Mesenchymal stem cell (in vitro differentiated cells and primary cell): ENCODE measurements at regions not wholly inside any gene's neighbourhood (a gene's known extent, or its start where the extent isn't known, plus 50 kb on each side); places are given as distances from the start of the nearest gene placed in this dataset.

Experiments used
- DNase-seq: peaks from one replicate; pipeline ENCODE4 v3.0.0-alpha.2; 2013
- H2AFZ ChIP-seq: one replicate; pipeline ENCODE4 v1.6.1; 2013; ENCODE audit warnings: low read depth, mild to moderate bottlenecking, control low read depth, inconsistent platforms, low read length, moderate library complexity
- H2AK5ac ChIP-seq: 2 replicates; pipeline ENCODE4 v1.6.1; 2013; ENCODE audit warnings: low read length, moderate library complexity, mild to moderate bottlenecking, inconsistent platforms; ENCODE audit not compliant: severe bottlenecking
- H2BK120ac ChIP-seq: one replicate; pipeline ENCODE4 v1.6.1; 2013; ENCODE audit warnings: low read depth, mild to moderate bottlenecking, inconsistent platforms, low read length, moderate library complexity
- H2BK12ac ChIP-seq, 2 experiments: one replicate each; pipeline ENCODE4 v1.6.1; 2013; ENCODE audit warnings: inconsistent platforms in 2 of 2, low read length in 2 of 2, mild to moderate bottlenecking in 2 of 2, moderate library complexity in 2 of 2, control low read depth in 1 of 2
- H2BK15ac ChIP-seq: one replicate; pipeline ENCODE4 v1.6.1; 2013; ENCODE audit warnings: mild to moderate bottlenecking, low read depth, inconsistent platforms; ENCODE audit not compliant: poor library complexity, severe bottlenecking
- H2BK5ac ChIP-seq: 2 replicates; pipeline ENCODE4 v1.6.1; 2013; ENCODE audit warnings: low read depth, mild to moderate bottlenecking, low read length, control low read depth, inconsistent platforms; ENCODE audit not compliant: poor library complexity, severe bottlenecking
- H3K14ac ChIP-seq, 2 experiments: one replicate each; pipeline ENCODE4 v1.6.1; 2013; ENCODE audit warnings: inconsistent platforms in 2 of 2, low read length in 2 of 2, control low read depth in 1 of 2, mild to moderate bottlenecking in 1 of 2, moderate library complexity in 1 of 2
- H3K18ac ChIP-seq, 2 experiments: one replicate each; pipeline ENCODE4 v1.6.1; 2013; ENCODE audit warnings: inconsistent platforms in 2 of 2, low read length in 2 of 2, control low read depth in 1 of 2, low read depth in 1 of 2, mild to moderate bottlenecking in 1 of 2
- H3K23ac ChIP-seq, 2 experiments: one replicate each; pipeline ENCODE4 v1.6.1; 2013; ENCODE audit warnings: inconsistent platforms in 2 of 2, low read length in 2 of 2, mild to moderate bottlenecking in 2 of 2, moderate library complexity in 2 of 2, control low read depth in 1 of 2
- H3K27ac ChIP-seq: 2 replicates; pipeline ENCODE4 v1.5.1; 2013; ENCODE audit warnings: mild to moderate bottlenecking, moderate library complexity, low read length, control low read depth, inconsistent platforms; ENCODE audit not compliant: poor library complexity, severe bottlenecking
- H3K27me3 ChIP-seq, 2 experiments: 2 replicates each; pipeline versions ENCODE4 v1.6.1 to v1.7.0; 2013; ENCODE audit warnings: low read length in 2 of 2, mild to moderate bottlenecking in 2 of 2, moderate library complexity in 2 of 2, control low read depth in 1 of 2, inconsistent platforms in 1 of 2; ENCODE audit not compliant: control insufficient read depth in 1 of 2, insufficient read depth in 1 of 2
- H3K36me3 ChIP-seq, 2 experiments: 2 replicates each; pipeline versions ENCODE4 v1.6.1 to v1.7.0; 2013; ENCODE audit warnings: low read length in 2 of 2, control low read depth in 1 of 2, inconsistent platforms in 1 of 2, low read depth in 1 of 2, mild to moderate bottlenecking in 1 of 2; ENCODE audit not compliant: insufficient read depth in 2 of 2, control insufficient read depth in 1 of 2
- H3K4ac ChIP-seq, 2 experiments: one replicate each; pipeline ENCODE4 v1.6.1; 2013; ENCODE audit warnings: inconsistent platforms in 2 of 2, low read length in 2 of 2, mild to moderate bottlenecking in 2 of 2, moderate library complexity in 2 of 2, control low read depth in 1 of 2, low read depth in 1 of 2
- H3K4me1 ChIP-seq: 2 replicates; pipeline ENCODE4 v1.6.1; 2013; ENCODE audit warnings: low read depth, low read length, control low read depth; ENCODE audit not compliant: control insufficient read depth, insufficient read depth
- H3K4me2 ChIP-seq: 2 replicates; pipeline ENCODE4 v1.6.1; 2013; ENCODE audit warnings: low read length, mild to moderate bottlenecking, inconsistent platforms; ENCODE audit not compliant: poor library complexity, severe bottlenecking
- H3K4me3 ChIP-seq, 2 experiments: 2 replicates each; pipeline versions ENCODE4 v1.5.1 to v1.7.0; 2013; ENCODE audit warnings: low read length in 2 of 2, mild to moderate bottlenecking in 2 of 2, control low read depth in 1 of 2, low read depth in 1 of 2; ENCODE audit not compliant: insufficient read depth in 1 of 2
- H3K79me1 ChIP-seq: replicated peaks from 2 replicates; pipeline ENCODE4 v1.6.1; 2013; ENCODE audit warnings: mild to moderate bottlenecking, control low read depth, low read length, inconsistent platforms; ENCODE audit not compliant: poor library complexity, severe bottlenecking
- H3K9ac ChIP-seq: 2 replicates; pipeline ENCODE4 v1.7.0; 2013; ENCODE audit warnings: mild to moderate bottlenecking, low read length, moderate library complexity
- H3K9me3 ChIP-seq: 2 replicates; pipeline ENCODE4 v1.7.0; 2013; ENCODE audit warnings: mild to moderate bottlenecking, low read length; ENCODE audit not compliant: control insufficient read depth
- H4K8ac ChIP-seq: one replicate; pipeline ENCODE4 v1.6.1; 2013; ENCODE audit warnings: inconsistent platforms, mild to moderate bottlenecking, low read length, moderate library complexity
- H4K91ac ChIP-seq: one replicate; pipeline ENCODE4 v1.6.1; 2013; ENCODE audit warnings: mild to moderate bottlenecking, low read length, inconsistent platforms
- WGBS: methylation state at CpG from one replicate; pipeline ENCODE4 v1.1.7; 2013; ENCODE audit warnings: mixed read lengths; 5-methylcytosine and 5-hydroxymethylcytosine counted together

- Histone ChIP-seq H3K27ac (no peak overlapping the region), H2BK12ac (no peak overlapping the region), H2AFZ (no peak overlapping the region), H3K4ac (no peak overlapping the region), H3K4me3 (no peak overlapping the region), H2BK15ac (no peak overlapping the region), H2BK5ac (no peak overlapping the region), H3K9me3 (no peaks in the 10 kb centered on the region), H3K4me1 (no peaks in the 10 kb centered on the region), H3K9ac (no peak overlapping the region), H2BK120ac (no peak overlapping the region), H3K36me3 (no peaks in the 10 kb centered on the region), H2AK5ac (no peak overlapping the region), H3K27me3 (no peaks in the 10 kb centered on the region), H3K23ac (no peak overlapping the region), H3K4me2 (no peak overlapping the region), H3K18ac (no peak overlapping the region), H3K79me1 (no peaks in the 10 kb centered on the region), H3K14ac (no peak overlapping the region), H4K8ac (no peak overlapping the region), H4K91ac (no peak overlapping the region)
- WGBS, result 80% methylated on average over 1 of the region's 1 CpG
- DNase-seq, result no peak
These were observed 1169.2 kb downstream of the OTOL1 start for GRCh38 chr3:162665684-162666391.

GRCh38 chr3:162666835-162667234 lies 1170.2 kb downstream of the OTOL1 start:
- Histone ChIP-seq H3K27me3 (no peaks in the 10 kb centered on the region), H3K4me1 (no peaks in the 10 kb centered on the region), H3K27ac (no peak overlapping the region), H3K9me3 (no peaks in the 10 kb centered on the region), H3K23ac (no peak overlapping the region), H2BK15ac (no peak overlapping the region), H2AFZ (no peak overlapping the region), H4K91ac (no peak overlapping the region), H3K14ac (no peak overlapping the region), H2AK5ac (no peak overlapping the region), H2BK120ac (no peak overlapping the region), H3K18ac (no peak overlapping the region), H3K4me2 (no peak overlapping the region), H3K9ac (no peak overlapping the region), H2BK12ac (peak overlapping the region in 1 of 2 experiments; percentile 53), H2BK5ac (no peak overlapping the region), H3K36me3 (no peaks in the 10 kb centered on the region), H3K4ac (no peak overlapping the region), H3K79me1 (no peaks in the 10 kb centered on the region), H4K8ac (no peak overlapping the region), H3K4me3 (no peak overlapping the region)
- DNase-seq, result no peak
- WGBS, result 94% methylated on average over 9 of the region's 10 CpGs

- H2AFZ ChIP-seq, result no peak overlapping the region
- H2BK120ac ChIP-seq, result no peak overlapping the region
- no peaks in the 10 kb centered on the region for H3K4me1 ChIP-seq
- DNase-seq, result no peak
- H3K4me2 ChIP-seq, result no peak overlapping the region
- H2AK5ac ChIP-seq, result no peak overlapping the region
- H4K8ac ChIP-seq, result no peak overlapping the region
- H3K27me3 ChIP-seq, result no peaks in the 10 kb centered on the region
- no peak overlapping the region for H3K9ac ChIP-seq
- H3K4me3 ChIP-seq, result no peak overlapping the region
- no peak overlapping the region for H2BK15ac ChIP-seq
- no peak overlapping the region for H2BK12ac ChIP-seq
- no peak overlapping the region for H3K4ac ChIP-seq
- H3K14ac ChIP-seq, result no peak overlapping the region
- H2BK5ac ChIP-seq, result no peak overlapping the region
- H3K23ac ChIP-seq, result no peak overlapping the region
- H3K18ac ChIP-seq, result peak overlapping the region in 1 of 2 experiments; percentile 48
- H3K79me1 ChIP-seq, result no peaks in the 10 kb centered on the region
- no peaks in the 10 kb centered on the region for H3K36me3 ChIP-seq
- no peak overlapping the region for H3K27ac ChIP-seq
- H3K9me3 ChIP-seq, result no peaks in the 10 kb centered on the region
- H4K91ac ChIP-seq, result no peak overlapping the region
These were observed 1173.6 kb downstream of the OTOL1 start for GRCh38 chr3:162670181-162670580.

GRCh38 chr3:162677475-162677874 lies 1180.9 kb downstream of the OTOL1 start:
- Histone ChIP-seq H2BK15ac (no peak overlapping the region), H3K27me3 (no peaks in the 10 kb centered on the region), H3K9ac (no peak overlapping the region), H3K4me1 (no peaks in the 10 kb centered on the region), H3K36me3 (no peaks in the 10 kb centered on the region), H3K79me1 (no peaks in the 10 kb centered on the region), H3K4ac (no peak overlapping the region), H3K9me3 (no peaks in the 10 kb centered on the region), H3K23ac (no peak overlapping the region), H4K8ac (no peak overlapping the region), H2AFZ (no peak overlapping the region), H3K14ac (no peak overlapping the region), H2BK12ac (no peak overlapping the region), H2BK5ac (no peak overlapping the region), H4K91ac (no peak overlapping the region), H2AK5ac (no peak overlapping the region), H3K4me2 (no peak overlapping the region), H2BK120ac (no peak overlapping the region), H3K27ac (no peak overlapping the region), H3K18ac (no peak overlapping the region), H3K4me3 (no peak overlapping the region)
- no CpG with 5 or more reads among the region's 1 CpG for WGBS
- DNase-seq, result no peak
